ENCODE measurements at regions not wholly inside any gene's neighbourhood (a gene's known extent, or its start where the extent isn't known, plus 50 kb on each side); places are given as distances from the start of the nearest gene placed in this dataset.
"Not testable (repeated sequence)": the region's sequence is repeated elsewhere in the genome, so short reads cannot be mapped to it uniquely, and the experiment has no call there.

DNA sequence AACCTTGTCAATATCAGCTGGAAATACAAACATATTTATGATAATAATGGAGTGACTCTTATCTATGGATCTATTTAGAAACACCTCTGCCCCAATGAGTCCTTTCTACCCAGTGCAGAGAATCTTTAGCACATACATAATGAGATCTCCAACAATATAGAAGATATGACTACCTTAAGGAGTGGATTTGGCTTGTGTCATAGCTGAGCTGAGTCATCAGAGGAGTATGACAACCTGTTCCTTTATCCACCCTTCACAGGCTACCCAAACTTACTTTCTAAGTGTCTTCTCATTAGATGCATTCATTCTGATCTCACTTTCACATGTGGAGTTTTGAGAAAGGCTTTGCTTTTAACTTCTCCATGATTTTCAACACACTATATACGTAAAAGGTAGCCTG lies 1218.9 kb downstream of the DSC3 start:
- DNase-seq: no peak

DNA sequence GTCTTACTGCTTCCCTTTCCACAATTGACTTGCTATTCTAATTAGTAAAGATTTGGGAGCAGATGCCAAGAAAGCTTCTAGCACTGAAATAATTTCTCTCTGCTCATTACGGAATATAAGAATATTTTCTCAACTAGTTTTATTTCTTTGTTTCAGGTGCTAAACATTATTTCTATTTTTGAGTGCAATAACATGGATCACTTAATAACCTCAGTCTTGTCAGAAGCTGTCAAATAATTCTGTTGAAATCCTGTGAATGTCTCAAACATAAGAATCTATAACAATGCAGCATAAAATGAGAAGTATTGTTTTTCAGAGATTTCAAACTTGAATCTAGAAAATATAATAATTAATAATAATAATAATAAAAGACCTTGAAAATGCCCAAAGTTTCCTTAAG lies 1221.0 kb downstream of the DSC3 start:
- DNase-seq: no peak

DNA sequence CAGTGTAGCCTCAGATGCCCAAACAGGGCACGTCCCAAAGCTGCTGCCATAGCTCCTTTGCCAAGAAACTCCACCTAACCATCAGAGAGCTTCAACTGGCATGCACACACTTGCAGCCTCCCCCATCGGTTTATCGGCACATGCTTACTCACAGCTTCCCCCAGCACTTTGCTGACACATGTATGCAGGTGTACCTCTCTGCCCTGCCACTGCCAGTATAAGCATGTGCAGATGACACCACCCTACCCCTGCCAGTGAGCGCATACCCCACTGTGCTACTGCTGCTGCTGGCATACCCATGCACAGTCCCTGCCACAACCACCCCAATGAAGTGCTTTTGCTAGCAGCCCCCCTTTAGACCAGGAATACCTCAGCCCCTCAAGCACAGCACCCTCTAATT lies 1231.0 kb downstream of the DSC3 start:
- DNase-seq: no peak

DNA sequence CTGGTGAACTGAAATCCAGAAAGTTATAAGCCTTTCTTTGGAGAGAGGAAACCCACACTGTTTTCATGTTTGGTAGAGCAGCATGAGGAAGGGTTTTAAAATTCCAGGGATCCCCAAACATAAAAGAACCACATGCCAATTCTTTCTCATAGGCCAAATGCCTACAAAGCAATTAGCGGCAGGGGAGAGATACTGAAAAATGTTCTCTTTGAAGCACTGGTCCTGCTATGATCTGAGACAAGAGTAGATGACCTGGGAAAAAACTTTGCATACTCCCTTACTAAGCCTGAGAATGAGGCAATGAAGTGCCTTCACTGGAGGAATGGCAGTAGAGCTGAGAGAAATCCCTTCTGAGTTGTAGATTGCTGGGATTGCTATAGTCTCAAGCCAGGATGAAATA lies 1261.7 kb downstream of the DSC3 start:
- no peak for DNase-seq

DNA sequence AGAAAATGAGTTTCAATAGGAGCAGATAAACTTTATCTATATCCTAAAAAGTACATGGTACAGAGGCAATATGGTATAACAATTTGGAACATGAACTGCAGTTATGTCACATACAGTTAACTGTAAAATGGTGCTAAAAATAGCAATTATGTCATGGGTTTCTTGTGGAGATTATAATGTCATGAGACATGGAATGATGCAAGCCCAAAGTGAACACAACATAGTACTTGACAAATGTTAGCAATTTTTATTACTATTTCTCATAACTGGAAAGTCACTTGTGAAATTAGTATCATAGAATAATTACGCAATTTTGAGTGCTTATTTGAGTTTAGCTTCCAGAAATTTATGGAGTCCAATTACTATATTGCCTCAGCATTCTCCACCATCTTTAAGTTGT lies 1263.4 kb downstream of the DSC3 start:
- peak; percentile 1 for DNase-seq

DNA sequence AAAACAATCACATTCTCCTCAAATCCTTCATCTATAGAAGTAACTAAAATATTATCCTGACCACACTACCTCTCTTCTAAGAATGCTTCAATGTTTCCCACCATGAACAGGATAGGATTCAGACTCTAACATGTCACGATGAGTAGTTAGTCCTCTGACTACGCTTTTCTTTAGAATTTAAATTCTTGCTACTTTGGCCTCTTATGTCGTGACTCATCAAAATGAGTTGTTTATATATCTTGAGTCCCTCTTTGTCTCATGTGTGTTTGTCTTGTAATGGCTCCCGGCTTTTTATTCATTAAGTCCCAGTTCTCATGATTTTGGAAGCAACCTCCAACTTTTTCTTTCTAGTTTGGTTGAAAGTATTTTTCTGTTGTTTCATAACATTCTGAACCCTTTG lies 1289.2 kb downstream of the DSC3 start:
- DNase-seq: no peak

DNA sequence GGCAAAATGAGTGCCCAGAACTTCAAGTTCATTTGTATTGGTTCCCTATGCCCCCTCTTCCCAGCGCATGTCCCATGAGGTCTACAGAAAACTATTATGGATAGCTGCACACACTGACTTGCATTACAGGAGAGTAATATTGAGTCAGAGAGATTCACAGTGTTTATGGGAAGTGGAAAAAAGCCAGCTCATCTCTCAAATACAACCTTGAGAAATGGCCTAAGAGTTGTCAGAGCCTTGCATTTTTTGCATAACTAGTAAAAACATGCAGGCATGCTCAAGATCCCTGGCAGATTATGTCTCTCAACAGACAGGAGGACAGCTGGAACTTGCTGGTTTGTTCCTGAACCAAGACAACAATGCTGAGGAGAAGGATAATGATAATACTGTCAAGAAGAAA lies 1292.8 kb downstream of the DSC3 start:
- peak; percentile 64 for DNase-seq

DNA sequence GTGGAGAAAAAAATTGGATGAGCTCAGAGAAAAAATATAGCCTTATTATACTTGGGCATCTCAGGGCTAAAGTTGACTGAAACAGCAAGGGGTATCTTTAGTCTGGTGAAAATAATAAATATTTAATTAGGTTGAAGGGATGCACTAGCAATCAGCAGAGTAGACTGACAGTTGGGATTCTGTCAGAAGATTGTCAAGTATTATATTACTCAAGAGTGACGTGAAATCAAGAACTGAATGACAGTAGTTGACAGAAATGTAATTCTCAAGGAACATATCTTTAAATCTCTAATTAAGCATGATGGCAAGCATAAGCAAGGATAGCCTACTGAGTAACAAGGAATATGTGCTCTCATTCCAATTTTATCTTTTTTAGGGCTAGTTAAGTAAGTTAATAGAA lies 1301.1 kb downstream of the DSC3 start:
- DNase-seq: no peak

DNA sequence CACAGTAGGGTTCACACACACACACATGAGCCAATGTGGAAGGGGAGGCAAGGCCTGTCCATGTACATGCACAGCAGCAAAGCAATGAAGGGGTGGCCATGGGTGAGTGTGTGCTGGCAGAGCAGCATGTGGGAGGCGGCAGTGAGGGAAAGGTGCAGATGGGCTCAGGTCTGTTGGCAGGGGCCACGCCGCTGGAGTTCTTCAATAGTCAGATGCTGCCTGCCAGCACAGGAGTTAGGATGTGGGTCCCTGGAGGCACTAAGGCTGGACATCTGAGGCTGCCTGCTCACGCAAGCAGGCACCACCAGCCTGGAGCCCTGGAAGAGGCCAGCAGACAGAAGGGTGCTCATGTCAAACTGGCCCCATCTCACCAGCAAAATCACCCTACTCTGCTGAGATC lies 1304.9 kb downstream of the DSC3 start:
- DNase-seq: no peak

DNA sequence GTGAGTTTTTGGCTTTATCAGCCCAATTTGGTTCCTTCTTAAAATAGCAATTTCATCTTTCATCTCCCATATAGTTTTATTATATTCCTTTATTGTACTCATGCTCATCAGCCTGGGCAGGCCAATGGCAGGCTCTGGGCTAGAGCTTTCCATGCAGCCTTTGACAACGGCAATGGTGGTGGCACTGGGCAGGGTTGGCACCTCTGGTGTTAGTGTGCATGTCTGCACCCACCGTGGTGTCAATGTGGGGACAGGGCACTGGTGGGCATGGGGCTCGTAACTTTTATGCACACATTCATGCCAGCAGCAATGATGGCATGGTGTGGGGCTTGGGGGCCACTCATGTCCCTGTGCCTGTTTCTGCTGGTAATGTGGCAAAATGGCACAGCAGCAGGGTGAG lies 1305.4 kb downstream of the DSC3 start:
- no peak for DNase-seq

DNA sequence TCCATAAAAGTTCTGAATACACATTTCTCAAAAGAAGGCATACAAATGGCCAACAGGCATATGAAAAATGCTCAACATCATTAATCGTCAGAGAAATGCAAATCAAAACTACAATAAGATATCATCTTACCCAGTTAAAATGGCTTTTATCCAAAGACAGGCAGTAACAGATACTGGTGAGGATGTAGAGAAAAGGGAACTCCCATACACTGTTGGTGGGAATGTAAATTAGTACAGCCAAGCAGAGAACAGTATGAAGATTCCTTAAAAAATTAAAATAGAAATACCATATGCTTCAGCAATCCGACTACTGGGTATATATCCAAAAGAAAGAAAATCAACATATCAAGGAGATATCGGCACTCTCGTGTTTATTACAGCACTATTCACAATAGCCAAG lies 1312.5 kb downstream of the DSC3 start:
- no peak for DNase-seq

DNA sequence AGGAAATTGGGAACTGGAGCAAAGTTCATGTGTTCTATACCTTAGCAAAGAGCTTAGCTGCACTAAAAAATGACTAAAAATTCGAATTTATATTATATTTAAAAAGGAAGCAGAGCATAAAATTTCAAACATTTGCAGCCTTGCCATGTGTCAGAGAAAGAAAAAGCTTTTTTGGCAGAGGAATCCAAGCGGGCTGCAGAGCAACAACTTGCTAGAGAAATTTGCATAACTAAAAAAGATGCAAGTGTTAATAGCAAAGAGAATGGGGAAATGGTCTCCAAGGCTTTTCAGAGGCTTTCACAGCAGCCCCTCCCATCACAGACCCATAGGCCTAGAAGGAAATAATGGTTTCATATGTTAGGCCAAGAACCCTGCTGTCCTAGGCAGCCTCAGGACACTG lies 1315.9 kb downstream of the DSC3 start:
- no peak for DNase-seq

DNA sequence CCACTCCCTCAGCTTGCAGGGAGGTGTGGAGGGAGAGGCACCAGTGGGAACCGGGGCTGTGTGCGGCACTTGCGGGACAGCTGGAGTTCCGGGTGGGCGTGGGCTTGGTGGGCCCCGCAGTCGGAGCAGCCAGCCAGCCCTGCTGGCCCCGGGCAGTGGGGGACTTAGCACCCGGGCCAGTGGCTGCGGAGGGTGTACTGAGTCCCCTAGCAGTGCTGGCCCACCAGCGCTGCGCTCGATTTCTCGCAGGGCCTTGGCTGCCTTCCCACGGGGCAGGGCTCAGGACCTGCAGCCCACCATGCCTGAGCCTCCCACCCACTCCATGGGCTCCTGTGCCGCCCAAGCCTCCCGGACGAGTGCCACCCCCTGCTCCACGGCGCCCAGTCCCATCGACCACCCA lies 1319.1 kb downstream of the DSC3 start:
- DNase-seq: not testable (repeated sequence)

DNA sequence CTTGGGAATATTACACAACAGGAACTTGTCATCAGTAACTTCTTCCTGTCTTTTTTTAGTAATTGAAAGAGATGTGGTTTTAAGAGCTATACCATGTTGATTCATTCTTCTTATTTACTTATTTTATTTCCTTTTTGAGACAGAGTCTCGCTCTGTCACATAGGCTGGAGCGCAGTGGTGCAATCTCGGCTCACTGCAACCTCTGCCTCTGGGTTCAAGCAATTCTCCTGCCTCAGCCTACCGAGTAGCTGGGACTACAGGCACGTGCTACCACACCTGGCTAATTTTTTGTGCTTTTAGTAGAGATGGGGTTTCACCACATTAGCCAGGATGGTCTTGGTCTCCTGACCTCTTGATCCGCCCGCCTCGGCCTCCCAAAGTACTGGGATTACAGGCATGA lies 1326.6 kb downstream of the DSC3 start:
- DNase-seq: not testable (repeated sequence)

DNA sequence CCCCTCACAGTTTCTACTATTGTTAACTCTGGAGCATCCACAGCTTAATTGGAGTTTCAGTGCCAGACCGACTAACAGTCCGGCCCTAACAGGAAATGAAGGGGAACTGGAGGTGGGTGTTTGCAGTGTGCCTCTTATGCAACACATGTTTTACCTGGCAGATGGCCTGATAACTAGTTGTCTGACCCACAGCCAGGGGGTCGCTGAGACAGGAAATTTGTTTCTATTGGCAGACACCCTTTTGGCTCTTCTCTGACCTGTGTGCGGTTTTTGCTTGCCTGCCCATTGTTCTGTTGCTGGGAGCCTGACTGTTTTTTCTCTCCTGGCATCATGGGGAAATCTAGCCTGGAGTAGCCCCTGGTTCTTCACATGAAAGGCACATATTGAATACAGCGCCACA lies 1329.8 kb downstream of the DSC3 start:
- no peak for DNase-seq

DNA sequence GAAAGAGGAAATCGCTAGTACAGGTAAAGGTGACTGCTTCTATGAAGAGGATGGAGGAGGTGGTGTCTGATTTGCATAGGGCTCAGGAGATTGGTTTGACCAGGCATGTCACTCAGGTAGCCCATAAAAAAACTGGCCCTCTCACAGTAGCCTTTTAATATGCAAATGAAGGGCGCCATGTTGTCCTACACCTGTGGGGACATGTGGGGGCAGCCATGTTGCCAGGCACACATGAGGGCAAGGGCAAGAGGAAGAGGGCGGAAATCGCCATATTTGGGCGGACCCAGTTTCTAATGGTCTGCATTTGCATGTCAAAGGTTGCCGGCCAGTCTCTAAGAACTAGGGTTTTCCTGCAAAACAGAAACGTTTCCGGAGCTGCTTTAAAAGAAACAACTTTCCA lies 1330.6 kb downstream of the DSC3 start:
- no peak for DNase-seq

DNA sequence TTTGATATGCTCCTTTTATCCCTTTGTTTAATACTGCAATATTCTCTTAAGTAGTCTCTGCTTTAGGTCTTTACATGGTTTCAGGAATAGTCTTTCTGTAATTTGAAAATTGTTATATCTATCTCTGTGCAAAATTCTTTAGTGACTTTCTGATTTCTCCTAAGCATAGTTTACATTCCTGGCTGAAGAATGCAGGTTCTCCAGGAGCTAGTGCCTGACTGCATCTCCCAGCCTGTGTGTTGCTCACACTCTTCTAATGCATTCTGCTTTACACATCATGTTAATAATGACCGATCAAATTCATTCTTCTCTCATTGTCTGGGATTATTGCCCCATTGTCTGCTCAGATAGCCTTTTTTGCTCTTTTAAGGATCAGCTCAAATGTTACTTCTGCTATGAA lies 1349.2 kb downstream of the DSC3 start:
- DNase-seq: peak; percentile 4

DNA sequence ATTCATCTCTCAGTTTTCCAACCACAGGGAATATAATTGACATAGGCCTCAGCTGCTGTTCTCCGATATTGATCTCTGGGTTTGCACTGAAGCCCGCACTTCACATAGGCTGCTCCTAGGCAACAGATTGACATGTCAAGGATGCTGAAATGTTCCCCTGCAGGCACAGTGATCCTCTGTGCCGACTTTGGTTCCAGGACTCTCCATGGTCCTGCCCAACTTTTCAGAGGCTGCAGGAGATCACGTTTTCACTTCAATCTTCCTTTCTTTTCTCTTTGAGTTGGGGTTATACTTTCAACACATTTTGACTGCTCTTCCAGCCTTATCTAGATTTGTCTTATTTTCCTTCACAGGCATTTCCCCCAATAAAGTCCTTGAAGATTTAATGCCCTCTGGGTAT lies 1361.0 kb downstream of the DSC3 start:
- DNase-seq: no peak

DNA sequence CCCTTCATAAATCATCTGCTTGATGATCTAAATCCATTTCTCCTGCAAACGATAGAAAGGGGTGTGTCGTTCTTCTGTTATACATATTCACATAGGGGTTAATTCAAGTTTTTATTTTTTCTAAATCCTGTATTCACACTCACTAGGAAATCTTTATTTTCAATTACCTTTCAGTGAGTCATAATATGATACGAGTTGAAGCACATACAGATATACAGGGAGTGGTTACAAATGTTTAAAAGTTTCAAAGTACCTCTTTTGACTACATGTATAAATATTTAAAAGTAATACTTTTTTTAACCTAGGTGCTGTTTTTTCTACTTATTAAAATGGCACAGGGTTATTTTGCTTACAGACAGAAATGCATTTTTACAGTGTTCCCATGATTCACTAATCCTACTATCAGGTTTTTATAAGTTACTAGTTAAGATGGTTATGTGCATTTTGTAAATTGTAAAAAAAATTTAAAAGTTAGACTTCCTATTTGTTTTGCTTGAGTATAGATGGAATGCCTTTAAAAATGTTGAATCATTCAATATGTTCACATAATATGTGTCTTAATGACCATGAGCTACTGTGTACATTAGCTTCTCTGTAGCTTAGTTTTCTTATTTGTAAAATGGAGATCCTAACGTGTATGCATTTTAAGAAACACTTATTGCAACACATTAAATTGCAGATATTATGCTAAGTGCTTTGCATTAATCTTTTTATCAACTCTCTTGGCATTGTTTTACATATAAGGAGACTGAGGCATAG lies 1378.1 kb downstream of the DSC3 start:
- DNase-seq: no peak

DNA sequence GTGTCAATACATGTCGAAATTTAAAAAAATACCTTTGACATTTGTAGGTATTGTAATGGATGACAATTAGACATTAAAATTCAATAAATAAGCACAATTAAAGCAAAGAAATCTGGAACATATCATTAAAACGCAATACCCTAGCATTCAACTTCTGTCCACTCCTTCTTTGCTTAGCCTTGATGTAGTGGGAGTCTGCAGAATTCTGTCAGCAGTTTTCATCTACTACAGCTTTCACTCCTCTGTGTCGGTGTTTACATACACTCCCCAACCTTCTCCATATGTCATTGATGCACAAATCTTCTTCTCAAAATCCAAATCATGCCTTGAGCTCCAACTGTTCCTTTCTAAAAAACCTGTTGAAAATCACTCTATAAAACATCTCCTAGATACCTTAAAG lies 1380.6 kb downstream of the DSC3 start:
- no peak for DNase-seq

DNA sequence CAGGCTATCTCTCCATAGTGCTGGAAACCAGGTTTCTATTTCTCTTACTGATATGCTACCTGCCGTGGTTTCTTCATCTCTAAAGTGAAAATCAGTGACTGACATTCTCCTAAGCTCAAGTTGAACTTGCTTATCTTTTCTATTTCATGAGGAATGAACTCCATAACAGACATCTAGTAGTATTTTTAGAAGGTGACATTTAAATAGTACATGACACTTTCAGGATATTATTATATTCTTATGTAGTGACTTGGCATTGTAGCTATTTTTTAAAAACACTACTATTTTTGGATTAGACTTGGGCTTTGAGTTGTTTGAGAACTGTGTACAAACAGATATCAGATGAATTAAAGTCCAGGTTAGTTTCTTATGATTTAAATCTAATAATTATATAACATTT lies 1381.8 kb downstream of the DSC3 start:
- no peak for DNase-seq

DNA sequence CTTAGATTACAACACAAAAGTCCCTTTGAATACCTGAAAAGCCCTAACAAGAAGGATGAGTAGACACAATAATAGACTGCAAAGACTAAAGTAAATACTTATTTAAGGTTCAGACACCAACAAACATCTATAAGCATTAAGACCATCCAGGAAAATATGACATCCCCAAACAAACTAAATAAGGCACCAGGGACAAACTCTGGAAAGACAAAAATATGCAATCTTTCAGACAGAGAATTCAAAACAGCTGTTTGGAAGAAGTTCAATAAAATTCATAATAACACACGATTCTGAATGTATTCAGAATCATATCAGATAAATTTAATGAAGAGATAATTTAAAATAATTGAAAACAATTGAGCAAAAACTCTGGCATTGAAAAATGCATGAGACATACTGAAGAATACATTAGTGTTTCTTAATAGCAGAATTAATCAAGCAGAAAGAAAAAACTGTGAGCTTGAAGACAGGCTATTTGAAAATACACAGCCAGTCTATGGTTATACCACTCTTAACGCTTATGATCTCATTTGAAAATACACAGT lies 1388.8 kb downstream of the DSC3 start:
- DNase-seq: no peak

DNA sequence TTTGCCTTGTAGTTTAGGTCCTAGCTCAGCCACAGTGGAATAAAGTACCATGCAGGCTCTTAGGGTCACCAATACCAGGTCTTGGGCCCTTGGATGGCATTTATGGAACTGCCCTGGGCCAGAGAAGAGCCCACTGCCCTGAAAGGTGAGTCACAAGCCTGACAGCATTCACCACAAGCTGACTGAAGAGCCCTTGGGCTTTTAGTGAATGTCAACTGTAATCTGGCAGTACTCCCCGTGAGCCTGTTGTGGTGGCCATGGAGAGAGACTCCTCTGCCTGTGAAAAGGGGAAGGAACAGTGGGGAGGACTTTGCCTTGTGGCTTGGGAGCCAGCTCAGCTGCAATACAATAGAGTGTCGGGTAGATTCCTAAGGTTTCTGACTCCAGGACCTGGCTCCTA lies 1389.7 kb downstream of the DSC3 start:
- DNase-seq: no peak

DNA sequence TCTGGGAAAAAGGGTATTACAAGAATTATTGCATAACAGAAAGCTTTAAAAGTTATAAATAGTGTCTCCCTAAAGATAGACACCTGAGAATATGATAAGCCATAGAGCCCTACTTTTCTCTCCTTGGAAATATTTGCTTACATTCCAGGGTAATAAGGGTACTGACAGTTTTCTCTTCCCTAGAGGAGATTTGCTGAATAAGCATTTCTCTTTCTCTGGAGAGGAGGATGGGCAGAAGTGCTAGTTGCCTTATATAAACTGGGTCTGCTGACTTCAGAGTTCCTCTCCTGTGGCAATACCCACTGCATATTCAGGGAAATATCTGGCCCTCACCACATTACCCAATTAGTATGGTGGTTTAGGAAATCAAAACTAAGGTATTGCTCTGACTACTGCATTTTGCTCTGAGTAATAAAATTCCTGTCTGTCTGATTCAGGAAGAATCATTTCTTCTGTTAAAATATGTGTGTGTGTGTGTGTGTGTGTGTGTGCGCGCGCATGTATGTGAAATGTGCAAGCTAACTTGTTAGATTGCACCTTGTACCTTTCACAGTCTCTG lies 1391.3 kb downstream of the DSC3 start:
- DNase-seq: peak; percentile 55

DNA sequence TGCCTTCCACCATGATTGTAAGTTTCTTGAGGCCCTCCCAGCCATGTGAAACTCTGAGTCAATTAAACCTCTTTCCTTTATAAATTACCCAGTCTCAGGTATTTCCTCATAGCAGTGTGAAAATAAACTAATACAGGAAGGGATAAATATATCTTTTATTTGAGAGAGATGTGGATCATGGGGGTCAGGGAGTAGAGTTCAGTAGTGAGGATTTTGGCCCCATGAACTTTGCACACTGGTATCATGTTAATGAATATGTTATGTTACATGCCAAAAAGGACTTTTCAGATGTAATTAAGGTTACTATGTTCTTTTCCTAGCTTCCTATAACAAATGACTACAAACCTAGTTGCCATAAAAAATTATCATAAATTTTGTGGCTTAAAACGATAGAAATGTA lies 1393.7 kb downstream of the DSC3 start:
- DNase-seq: no peak
